ENCODE measurements at regions not wholly inside any gene's neighbourhood (a gene's known extent, or its start where the extent isn't known, plus 50 kb on each side); places are given as distances from the start of the nearest gene placed in this dataset.

DNA sequence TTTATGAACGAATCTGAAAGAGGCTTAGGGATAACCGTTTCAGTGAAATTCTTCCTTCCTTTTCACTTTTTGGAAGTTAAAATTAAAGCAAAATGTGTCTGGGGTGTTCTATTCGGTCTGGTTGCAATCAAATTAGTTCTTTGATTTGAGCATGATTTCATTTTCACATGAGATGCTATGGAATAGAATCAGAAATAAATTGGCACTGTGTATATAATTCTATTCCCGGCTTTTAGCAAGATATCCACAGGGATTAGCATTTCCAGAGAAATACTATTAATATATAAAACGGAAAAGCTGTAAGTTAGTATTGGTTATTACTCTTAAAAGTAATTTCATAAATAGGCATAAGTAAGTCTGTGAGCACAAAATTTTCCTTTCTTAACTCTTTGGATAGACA lies 1676.8 kb upstream of the PCDH7 start:
- no peak overlapping the region for H3K4me3 Mint-ChIP-seq

GRCh38 chr4:29046186-29046585 lies 1674.0 kb upstream of the PCDH7 start:
- no peaks in the 10 kb centered on the region for H3K4me1 Mint-ChIP-seq
- H3K36me3 Mint-ChIP-seq = no peaks in the 10 kb centered on the region

More for the DNA sequence above, 1676.8 kb upstream of the PCDH7 start:
- Mint-ChIP-seq H3K4me1 (no peaks in the 10 kb centered on the region), H3K9me3 (peaks cover 14% of the 10 kb centered on the region), H3K27ac (no peak overlapping the region), H3K36me3 (no peaks in the 10 kb centered on the region)
- no peak for ATAC-seq
- DNase-seq (ENCODE audit: low spot score in 2 of 2) = no peak

GRCh38 chr4:29046781-29047180 lies 1673.4 kb upstream of the PCDH7 start:
- Mint-ChIP-seq H3K36me3 (no peaks in the 10 kb centered on the region), H3K4me1 (no peaks in the 10 kb centered on the region), H3K4me3 (no peak overlapping the region), H3K27ac (no peak overlapping the region), H3K9me3 (peaks cover 16% of the 10 kb centered on the region)
- DNase-seq (ENCODE audit: low spot score in 2 of 2) (no peak), ATAC-seq (no peak)

More at GRCh38 chr4:29046186-29046585, 1674.0 kb upstream of the PCDH7 start:
- Mint-ChIP-seq H3K9me3 (peaks cover 16% of the 10 kb centered on the region), H3K4me3 (no peak overlapping the region), H3K27ac (no peak overlapping the region)
- ATAC-seq = no peak
- no peak for DNase-seq (ENCODE audit: low spot score in 2 of 2)

- Mint-ChIP-seq H3K4me1 (no peaks in the 10 kb centered on the region), H3K4me3 (no peak overlapping the region), H3K36me3 (no peaks in the 10 kb centered on the region), H3K27ac (no peak overlapping the region), H3K9me3 (peaks cover 14% of the 10 kb centered on the region)
- ATAC-seq (no peak), DNase-seq (ENCODE audit: low spot score in 2 of 2) (no peak)
Measured at GRCh38 chr4:29047341-29048041, 1672.7 kb upstream of the PCDH7 start.

GRCh38 chr4:29051381-29051965 lies 1668.7 kb upstream of the PCDH7 start:
- Mint-ChIP-seq H3K4me3 (no peak overlapping the region), H3K4me1 (no peaks in the 10 kb centered on the region), H3K9me3 (peaks cover 14% of the 10 kb centered on the region), H3K27ac (no peak overlapping the region), H3K36me3 (no peaks in the 10 kb centered on the region)
- no peak for ATAC-seq
- DNase-seq (ENCODE audit: low spot score in 2 of 2) = no peak

- no peaks in the 10 kb centered on the region for H3K36me3 Mint-ChIP-seq
- H3K4me3 Mint-ChIP-seq = no peak overlapping the region
- peaks cover 19% of the 10 kb centered on the region for H3K9me3 Mint-ChIP-seq
- ATAC-seq (no peak), DNase-seq (ENCODE audit: low spot score in 2 of 2) (no peak)
- H3K4me1 Mint-ChIP-seq = no peaks in the 10 kb centered on the region
- H3K27ac Mint-ChIP-seq = no peak overlapping the region
Measured at GRCh38 chr4:29052266-29052665, 1667.9 kb upstream of the PCDH7 start.

- Mint-ChIP-seq H3K9me3 (peaks cover 16% of the 10 kb centered on the region), H3K4me3 (no peak overlapping the region), H3K4me1 (no peaks in the 10 kb centered on the region)
Measured at GRCh38 chr4:29058531-29058930, 1661.6 kb upstream of the PCDH7 start.

GRCh38 chr4:29066861-29067260 lies 1653.3 kb upstream of the PCDH7 start:
- Mint-ChIP-seq H3K9me3 (peaks cover 22% of the 10 kb centered on the region), H3K36me3 (no peaks in the 10 kb centered on the region), H3K4me3 (no peak overlapping the region), H3K4me1 (no peaks in the 10 kb centered on the region), H3K27ac (no peak overlapping the region)
- ATAC-seq (no peak), DNase-seq (ENCODE audit: low spot score in 2 of 2) (no peak)

More at GRCh38 chr4:29058531-29058930, 1661.6 kb upstream of the PCDH7 start:
- ATAC-seq (no peak), DNase-seq (ENCODE audit: low spot score in 2 of 2) (no peak)
- Mint-ChIP-seq H3K27ac (no peak overlapping the region), H3K36me3 (no peaks in the 10 kb centered on the region)

- DNase-seq (ENCODE audit: low spot score in 2 of 2) = no peak
- peaks cover 31% of the 10 kb centered on the region for H3K9me3 Mint-ChIP-seq
- no peaks in the 10 kb centered on the region for H3K4me1 Mint-ChIP-seq
- H3K36me3 Mint-ChIP-seq = no peaks in the 10 kb centered on the region
- no peak for ATAC-seq
- no peak overlapping the region for H3K27ac Mint-ChIP-seq
- no peak overlapping the region for H3K4me3 Mint-ChIP-seq
Measured at GRCh38 chr4:29073571-29073970, 1646.6 kb upstream of the PCDH7 start.

- no peaks in the 10 kb centered on the region for H3K4me1 Mint-ChIP-seq
- ATAC-seq (no peak), DNase-seq (ENCODE audit: low spot score in 2 of 2) (no peak)
- H3K36me3 Mint-ChIP-seq = no peaks in the 10 kb centered on the region
- peaks cover 25% of the 10 kb centered on the region for H3K9me3 Mint-ChIP-seq
- no peak overlapping the region for H3K27ac Mint-ChIP-seq
- no peak overlapping the region for H3K4me3 Mint-ChIP-seq
Measured at GRCh38 chr4:29075366-29075765, 1644.8 kb upstream of the PCDH7 start.

GRCh38 chr4:29079260-29079659 lies 1640.9 kb upstream of the PCDH7 start:
- ATAC-seq (no peak), DNase-seq (ENCODE audit: low spot score in 2 of 2) (no peak)
- no peak overlapping the region for H3K27ac Mint-ChIP-seq
- no peaks in the 10 kb centered on the region for H3K36me3 Mint-ChIP-seq
- peaks cover 14% of the 10 kb centered on the region for H3K9me3 Mint-ChIP-seq
- no peak overlapping the region for H3K4me3 Mint-ChIP-seq
- no peaks in the 10 kb centered on the region for H3K4me1 Mint-ChIP-seq

DNA sequence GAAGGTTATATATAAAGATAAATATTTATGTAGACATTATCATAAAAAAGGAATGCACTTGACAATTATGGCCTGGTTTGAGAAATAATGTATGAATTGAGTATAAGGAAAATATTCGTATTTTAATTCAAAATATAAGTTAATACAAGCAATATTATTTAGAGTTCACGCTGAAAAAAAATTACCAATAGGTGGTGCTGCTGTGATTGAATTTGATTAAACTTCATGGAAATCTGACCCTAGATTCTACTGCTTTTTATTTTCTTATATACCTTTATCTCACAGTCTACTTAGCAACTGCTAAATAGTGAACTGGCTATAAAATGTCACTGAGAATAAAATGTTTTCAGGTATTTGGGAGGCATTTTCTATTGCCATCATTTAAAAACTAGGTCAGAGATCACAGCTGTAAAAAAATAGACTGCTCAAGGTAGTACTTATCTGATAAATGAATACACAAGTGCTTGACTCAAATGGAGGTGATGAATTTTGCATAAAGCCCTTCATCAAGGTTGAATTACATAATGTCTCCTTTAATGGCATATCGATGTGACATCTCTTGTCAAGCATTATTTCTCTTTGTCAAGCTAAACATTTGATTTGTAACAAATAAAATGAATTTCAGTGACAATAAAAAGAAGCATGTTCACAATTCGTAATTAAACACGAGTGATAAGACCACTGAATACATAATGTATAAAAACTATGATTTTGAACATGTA lies 1638.8 kb upstream of the PCDH7 start:
- Mint-ChIP-seq H3K36me3 (no peaks in the 10 kb centered on the region), H3K4me3 (no peak overlapping the region), H3K27ac (no peak overlapping the region), H3K4me1 (no peaks in the 10 kb centered on the region), H3K9me3 (peaks cover 8% of the 10 kb centered on the region)
- ATAC-seq (no peak), DNase-seq (ENCODE audit: low spot score in 2 of 2) (no peak)

DNA sequence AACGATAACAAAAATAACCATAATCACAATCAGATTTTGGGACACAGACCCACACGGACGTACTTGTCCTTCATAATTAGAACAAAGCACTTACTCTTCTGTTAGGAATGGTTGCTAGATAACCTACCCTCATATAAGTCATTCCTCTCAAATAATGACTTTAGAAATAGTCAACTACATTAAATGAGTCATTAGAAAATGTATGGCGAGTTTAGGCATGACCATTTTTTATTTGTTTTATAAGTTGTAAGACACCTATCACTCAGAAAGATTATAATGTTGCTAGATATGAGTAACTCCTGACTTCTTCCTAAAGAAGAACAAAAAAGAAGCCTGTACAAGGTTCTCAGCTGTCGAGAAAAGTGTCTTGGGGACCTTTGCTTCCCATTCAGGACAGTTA lies 1637.5 kb upstream of the PCDH7 start:
- H3K36me3 Mint-ChIP-seq = no peaks in the 10 kb centered on the region
- no peak overlapping the region for H3K27ac Mint-ChIP-seq
- no peaks in the 10 kb centered on the region for H3K4me1 Mint-ChIP-seq
- no peak overlapping the region for H3K4me3 Mint-ChIP-seq
- peaks cover 8% of the 10 kb centered on the region for H3K9me3 Mint-ChIP-seq
- ATAC-seq (no peak), DNase-seq (ENCODE audit: low spot score in 2 of 2) (no peak)

DNA sequence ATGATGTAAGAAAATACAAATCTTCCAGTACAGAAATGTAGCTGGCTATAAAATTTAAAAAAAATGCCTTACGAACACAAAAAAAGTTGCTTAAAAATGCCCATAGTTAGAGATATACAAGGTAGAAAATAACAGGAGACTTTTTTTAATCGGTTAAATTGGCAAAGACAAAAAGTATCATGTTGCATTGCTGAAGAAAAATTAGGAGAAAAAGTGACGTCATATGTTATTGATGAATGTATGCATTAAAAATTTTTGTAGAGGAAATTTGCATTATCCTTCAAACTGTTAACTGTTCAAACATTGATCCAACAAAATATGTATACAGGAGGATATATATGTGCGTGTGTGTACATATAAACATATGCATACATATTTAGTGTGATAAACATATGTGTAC lies 1634.4 kb upstream of the PCDH7 start:
- no peaks in the 10 kb centered on the region for H3K36me3 Mint-ChIP-seq
- no peaks in the 10 kb centered on the region for H3K4me1 Mint-ChIP-seq
- no peak overlapping the region for H3K4me3 Mint-ChIP-seq
- DNase-seq (ENCODE audit: low spot score in 2 of 2) = no peak
- no peak overlapping the region for H3K27ac Mint-ChIP-seq
- ATAC-seq = no peak
- peaks cover 6% of the 10 kb centered on the region for H3K9me3 Mint-ChIP-seq

- H3K27ac Mint-ChIP-seq = no peak overlapping the region
- ATAC-seq = no peak
Measured at GRCh38 chr4:29104694-29105093, 1615.5 kb upstream of the PCDH7 start.

GRCh38 chr4:29113960-29114359 lies 1606.2 kb upstream of the PCDH7 start:
- ATAC-seq = no peak
- peaks cover 9% of the 10 kb centered on the region for H3K9me3 Mint-ChIP-seq
- no peaks in the 10 kb centered on the region for H3K36me3 Mint-ChIP-seq
- H3K27ac Mint-ChIP-seq = no peak overlapping the region
- DNase-seq (ENCODE audit: low spot score in 2 of 2) = no peak
- no peaks in the 10 kb centered on the region for H3K4me1 Mint-ChIP-seq
- no peak overlapping the region for H3K4me3 Mint-ChIP-seq

More at GRCh38 chr4:29104694-29105093, 1615.5 kb upstream of the PCDH7 start:
- Mint-ChIP-seq H3K4me3 (no peak overlapping the region), H3K36me3 (no peaks in the 10 kb centered on the region), H3K9me3 (peaks cover 13% of the 10 kb centered on the region), H3K4me1 (no peaks in the 10 kb centered on the region)
- DNase-seq (ENCODE audit: low spot score in 2 of 2) = no peak
